Effector CD4-positive, alpha-beta T cell (primary cell): ENCODE measurements at regions not wholly inside any gene's neighbourhood (a gene's known extent, or its start where the extent isn't known, plus 50 kb on each side); places are given as distances from the start of the nearest gene placed in this dataset.

Source experiments
- DNase-seq: peaks from one replicate; pipeline ENCODE4 v3.0.0-alpha.2; 2020

DNA sequence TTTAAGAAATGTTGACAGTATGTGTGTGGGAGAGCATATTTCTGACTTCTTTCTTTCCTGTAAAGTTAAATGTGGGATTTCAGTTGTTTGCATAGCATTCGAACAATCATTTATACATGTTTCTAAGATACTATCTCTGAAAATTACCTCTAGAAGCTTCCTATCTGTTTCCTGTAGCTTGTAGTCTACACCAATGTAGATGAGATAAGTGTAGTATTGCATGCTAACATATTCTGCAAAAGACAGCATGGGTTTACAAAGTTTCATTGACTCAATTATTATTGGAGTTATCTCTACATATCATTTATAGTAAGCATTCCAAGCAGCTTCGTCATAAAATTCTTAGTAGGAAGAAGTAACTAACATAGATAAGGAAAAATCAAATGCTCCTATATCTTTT, 98.9 kb upstream of the DPYD start:
- no peak for DNase-seq

- no peak for DNase-seq
These were observed 97.2 kb upstream of the DPYD start for GRCh38 chr1:98018074-98018473.

GRCh38 chr1:98017184-98017583, 96.3 kb upstream of the DPYD start:
- DNase-seq, result no peak

- DNase-seq, result no peak
These were observed 87.5 kb upstream of the DPYD start for GRCh38 chr1:98008373-98008772.

- no peak for DNase-seq
These were observed 84.6 kb upstream of the DPYD start for GRCh38 chr1:98005326-98006010.

DNA sequence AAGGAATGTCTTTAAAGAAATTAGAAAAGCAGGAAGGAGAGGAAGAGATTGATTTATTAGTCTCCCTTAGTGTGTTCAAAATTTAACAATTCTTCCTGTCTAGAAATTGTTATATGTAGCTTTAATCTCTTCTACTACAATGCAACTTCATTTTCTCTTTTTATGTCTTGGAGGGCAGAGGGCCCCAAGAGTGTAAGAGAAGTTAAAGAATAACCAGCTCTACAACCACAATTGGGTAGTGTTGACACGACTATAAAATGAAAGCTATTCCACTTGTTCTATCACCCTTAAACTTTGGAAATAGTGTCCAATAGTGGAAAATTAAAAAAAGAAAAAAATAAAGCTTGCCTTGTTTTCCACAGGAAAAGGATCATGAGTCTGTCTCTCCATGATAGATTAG, 82.6 kb upstream of the DPYD start:
- no peak for DNase-seq

DNA sequence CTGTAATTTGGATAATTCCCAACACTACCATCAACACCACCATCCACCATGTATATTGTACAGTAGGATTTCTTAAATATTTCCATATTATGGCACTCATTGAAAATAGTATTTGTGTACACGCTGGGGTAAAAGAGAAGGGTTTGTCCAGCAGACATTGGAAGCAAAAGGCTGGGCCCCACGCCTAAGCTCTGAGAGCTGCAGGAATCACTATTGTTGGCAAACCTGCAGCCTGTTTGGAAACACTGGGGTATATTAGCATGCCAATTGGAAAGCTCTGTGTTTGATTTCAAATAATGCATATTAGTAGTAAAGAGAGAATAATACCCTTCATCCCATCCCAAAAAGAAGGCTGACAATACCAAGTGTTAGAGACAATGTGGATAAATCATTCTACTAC, 81.5 kb upstream of the DPYD start:
- no peak for DNase-seq

- DNase-seq, result no peak
These were observed 80.9 kb upstream of the DPYD start for GRCh38 chr1:98001764-98002163.

GRCh38 chr1:97999320-97999719, 78.5 kb upstream of the DPYD start:
- no peak for DNase-seq

DNA sequence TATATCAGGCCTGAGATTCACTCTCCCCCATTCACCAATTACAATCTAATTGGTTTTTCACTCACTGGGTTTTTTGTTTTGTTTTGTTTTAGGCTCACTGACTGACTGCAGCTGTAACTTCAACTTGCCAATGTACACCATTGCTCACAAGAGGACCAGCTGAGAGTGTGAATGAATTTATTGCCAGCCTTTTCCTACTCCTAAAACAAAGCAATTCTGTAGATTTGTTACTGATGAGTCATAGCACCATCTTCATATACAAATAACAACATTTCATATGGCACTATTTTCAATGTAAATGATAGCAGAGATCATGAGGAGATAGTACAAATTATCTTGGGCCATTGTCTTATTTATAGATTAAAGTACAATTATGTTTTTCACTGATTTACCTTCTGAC, 76.0 kb upstream of the DPYD start:
- no peak for DNase-seq

- DNase-seq, result no peak
These were observed 68.4 kb upstream of the DPYD start for GRCh38 chr1:97989094-97989680.

DNA sequence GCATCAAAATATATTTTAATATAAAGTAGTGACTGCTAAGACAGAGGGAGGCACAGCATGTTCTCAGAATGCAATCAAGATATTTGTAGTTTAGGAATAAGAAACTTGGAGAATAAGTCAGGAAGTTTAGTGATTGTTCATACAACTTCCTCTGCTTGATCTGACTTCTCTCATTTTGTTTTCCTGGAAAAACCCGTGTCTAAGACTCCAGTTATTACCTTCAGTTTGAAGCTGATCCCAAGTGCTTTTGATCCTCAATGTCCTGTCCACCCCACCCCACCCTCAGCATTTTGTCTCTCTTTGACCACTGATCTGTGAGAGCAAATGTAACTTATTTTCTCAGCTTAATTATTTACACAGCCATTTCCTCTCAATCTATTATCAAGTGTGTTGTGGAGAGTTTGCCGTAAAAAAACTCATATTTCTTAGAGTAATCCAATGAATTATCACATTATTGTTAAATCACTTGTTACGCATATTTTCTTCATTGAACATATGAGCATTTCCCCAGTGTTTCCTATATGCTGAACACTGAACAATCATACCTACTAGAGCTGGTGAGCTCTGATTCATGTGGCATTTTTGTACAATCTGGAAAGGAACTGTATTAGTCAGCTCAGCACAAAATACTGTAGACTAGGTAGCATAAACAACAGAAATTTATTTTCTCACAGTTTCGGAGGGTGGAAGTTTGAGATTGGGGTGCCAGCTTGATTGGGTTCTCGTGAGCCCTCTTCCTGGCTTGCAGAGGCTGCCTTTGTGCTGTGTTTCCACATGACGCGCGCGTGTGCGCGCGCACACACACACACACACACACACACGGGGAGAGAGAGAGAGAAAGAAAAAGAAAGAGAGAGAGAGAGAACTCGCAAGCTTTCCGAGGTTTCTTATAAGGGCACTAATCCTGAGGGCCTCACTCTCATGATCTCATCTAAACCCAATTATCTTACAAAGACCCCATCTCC, 65.5 kb upstream of the DPYD start:
- no peak for DNase-seq

- DNase-seq, result no peak
These were observed 62.3 kb upstream of the DPYD start for GRCh38 chr1:97983126-97983525.

- DNase-seq, result no peak
These were observed 59.7 kb upstream of the DPYD start for GRCh38 chr1:97980530-97980929.

- DNase-seq, result no peak
These were observed 56.0 kb upstream of the DPYD start for GRCh38 chr1:97976801-97977200.
